GM21515 (cell line): ENCODE measurements at regions not wholly inside any gene's neighbourhood (a gene's known extent, or its start where the extent isn't known, plus 50 kb on each side); places are given as distances from the start of the nearest gene placed in this dataset.

Experiments used
- ATAC-seq: cut with Tn5 transposase; IDR thresholded peaks from one replicate; pipeline ENCODE4 v1.9.1; 2021; ENCODE audit not compliant: unreplicated experiment

DNA sequence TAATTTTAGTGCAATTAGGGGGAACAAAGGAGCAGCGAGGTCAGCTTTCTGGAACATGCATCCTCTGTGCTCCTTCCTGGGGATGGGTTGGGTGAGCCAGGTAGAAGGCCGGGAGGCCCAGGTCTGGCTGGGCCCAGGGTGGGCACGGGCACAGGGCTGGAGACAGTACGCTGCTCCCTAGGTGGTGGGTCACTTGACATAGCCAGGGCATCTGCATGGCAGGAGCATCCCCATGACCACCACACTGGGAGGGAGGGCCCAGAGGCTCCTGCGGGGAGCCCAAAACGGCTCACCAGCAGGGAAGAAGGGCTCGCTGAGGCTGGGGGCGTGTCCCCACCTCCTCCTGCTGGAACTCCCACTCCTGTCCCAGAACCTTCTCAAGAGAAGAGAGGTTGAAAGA lies 216.8 kb downstream of the NXNL2 start:
- ATAC-seq = no peak

DNA sequence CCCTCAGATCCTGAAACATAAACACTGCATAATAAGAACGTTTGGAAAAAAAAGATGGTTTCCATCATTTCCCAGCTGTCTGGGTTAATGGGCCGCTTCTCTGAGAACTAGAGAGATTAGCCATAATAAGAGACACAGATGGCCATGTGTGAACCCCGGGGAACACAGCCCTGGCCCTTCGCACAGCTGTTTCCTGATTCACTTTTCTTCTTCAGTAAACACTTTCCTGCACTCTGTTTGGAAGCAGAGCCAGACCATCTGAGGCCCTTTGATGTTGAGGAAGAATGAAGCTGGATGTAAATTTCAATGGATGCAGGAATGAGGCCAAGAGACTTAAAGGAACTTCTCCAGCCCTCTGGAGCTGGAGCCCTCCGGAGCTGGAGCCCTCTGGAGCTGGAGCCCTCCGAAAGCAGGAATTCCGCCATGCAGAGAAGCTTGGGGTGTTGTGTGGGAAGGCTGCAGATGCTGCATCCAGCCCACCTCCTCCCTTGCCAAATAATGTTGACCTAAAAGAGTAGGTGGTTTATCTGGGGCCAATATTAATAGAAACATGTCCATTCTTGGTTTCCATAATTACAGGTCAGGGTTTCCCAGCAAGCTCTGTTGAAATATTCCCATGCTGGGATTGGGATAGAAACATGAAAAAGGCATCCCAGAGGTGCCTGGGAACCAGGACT lies 218.9 kb downstream of the NXNL2 start:
- no peak for ATAC-seq

DNA sequence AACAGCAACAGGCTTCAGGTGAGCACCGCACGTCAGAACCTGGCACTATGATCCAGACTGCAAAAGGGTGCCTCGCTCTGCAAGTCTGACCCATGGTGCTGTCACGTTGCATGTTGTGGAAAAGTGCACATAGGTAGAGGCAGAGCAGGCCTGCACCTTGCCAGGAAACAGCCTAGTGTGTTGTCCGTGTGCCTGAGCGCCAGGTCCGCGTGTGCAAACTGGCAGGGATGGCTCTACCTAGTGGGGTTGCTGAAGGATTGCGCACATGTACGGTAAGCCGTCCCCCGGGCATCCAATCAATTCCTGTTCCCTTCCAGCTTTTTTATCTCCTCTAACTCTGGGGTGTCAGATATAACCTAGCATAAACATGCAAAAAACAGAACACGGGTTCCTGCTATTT lies 219.5 kb downstream of the NXNL2 start:
- no peak for ATAC-seq

DNA sequence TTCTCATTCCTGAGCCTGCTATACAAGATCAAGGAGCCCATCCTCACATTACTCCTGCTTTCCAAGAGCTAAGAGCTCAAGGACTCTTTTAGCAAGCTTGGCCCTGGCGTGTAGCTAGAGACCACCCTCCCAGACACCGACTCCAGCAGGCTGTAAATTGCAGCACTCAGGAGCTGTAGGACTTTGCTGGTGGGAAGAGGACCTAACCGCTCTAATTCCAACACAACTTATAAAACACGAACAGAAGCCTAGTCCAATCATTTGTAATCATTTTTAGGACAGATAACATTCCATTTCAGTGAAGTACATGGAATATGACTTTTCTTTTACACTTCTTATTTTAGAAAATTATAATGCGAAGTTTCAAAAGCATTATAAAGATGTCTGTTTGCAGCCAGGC lies 219.9 kb downstream of the NXNL2 start:
- ATAC-seq = no peak

DNA sequence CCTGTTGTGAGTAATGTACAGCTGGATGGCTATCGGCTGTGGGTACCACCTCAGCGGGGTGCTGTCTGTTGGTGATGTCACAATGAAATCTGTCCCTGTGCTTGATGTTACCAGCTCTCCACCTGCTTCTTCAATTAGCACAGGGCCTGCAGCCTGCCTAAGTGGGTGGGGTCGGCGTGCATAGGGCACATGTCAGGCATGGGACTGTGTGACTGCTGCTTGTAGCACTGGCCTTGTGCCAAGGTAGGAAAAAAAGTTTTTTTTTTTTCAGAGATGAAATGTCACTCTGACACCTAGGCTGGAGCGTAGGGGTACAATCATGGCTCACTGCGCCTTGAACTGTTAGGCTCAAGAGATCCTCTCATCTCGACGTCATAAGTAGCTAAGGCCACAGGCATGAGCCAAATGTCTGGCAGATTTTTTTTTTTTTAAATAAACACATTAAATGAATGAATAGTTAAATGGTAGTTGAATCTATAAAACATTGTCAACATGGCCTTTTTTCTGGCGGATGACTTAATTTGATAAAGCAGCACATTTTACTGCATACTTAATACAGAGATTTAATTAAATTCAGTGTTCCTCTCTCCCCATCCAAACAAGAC lies 222.5 kb downstream of the NXNL2 start:
- ATAC-seq = no peak

DNA sequence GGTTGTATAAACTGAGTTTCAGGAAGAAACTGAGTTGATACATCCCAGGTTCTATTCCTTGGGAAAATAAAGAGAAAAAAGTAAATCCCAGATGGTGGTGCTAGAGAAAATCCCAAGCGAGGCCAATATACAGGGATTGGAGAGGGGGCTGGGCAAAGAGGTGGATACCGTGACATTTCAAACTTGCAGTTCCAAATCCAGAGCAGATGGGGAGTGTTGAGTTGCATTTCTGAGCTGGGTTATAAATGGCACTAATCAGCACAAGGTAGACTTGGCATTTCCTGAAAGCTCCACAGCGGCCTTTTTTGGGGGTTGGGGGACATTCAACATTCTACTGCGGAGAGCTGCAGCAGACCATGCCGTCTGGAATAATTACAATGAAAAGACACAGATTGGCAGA lies 224.4 kb downstream of the NXNL2 start:
- no peak for ATAC-seq

DNA sequence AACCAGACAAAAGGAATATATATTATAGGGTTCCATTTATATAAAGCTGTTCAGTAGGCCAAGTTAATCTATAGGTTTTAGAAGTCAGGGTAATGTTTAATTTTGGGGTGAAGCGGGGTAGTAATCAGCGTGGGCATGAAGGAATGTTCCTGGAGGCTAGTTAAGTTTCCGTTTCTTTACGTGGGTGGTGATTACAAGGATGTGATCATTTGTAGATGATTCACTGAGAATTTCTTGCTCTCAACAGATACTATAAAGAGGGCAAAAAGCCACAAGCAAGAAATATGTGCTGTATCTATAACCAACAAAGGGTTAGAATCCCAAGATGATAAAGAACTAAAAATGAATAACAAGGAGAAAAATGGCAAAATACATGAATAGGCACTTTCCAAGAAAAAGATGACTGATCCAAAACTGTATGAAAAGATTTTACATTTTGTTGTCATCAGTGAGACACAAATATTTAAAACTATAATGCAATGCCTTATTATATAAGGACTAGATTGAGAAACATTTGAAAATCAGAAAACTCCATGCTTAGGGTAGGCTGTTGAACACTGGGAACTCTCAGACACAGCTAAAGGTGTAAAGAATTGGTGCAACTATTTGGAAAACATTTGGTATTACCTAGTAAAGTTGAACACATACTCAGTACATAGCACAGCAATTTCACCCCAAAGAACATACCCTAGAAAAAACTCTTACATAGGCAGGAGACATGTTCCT lies 224.3 kb upstream of the S1PR3 start:
- ATAC-seq = no peak

DNA sequence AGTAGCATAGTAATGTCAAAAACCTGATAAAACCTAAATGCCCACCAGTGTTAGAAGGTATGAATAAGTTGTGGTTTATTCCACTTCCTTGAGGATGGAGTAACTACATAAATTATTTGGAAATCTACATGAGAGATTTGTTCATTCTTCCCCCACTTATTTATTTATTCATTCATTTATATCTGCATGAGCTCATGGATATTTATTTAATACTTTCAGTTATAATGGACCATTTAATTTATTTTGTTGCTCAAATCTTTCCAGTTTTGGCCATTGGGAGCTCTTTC lies 223.8 kb upstream of the S1PR3 start:
- ATAC-seq = no peak

DNA sequence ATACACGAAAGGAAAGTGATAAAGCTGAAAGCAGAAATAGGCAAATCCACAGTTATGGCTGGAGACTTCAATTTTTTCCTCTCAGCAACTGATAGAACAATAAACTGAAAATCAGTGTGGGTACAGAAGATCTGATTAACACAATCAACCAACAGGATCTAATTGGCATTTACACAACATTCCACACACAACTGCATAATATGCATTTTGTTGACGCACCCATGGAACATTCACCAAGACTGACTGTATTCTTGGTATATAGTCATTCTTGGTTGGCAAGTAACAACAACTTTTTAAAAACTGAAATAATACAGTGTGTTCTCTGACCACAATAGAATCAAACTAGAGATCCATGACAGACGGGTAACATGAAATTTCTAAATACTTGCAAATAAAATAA lies 218.7 kb upstream of the S1PR3 start:
- no peak for ATAC-seq

DNA sequence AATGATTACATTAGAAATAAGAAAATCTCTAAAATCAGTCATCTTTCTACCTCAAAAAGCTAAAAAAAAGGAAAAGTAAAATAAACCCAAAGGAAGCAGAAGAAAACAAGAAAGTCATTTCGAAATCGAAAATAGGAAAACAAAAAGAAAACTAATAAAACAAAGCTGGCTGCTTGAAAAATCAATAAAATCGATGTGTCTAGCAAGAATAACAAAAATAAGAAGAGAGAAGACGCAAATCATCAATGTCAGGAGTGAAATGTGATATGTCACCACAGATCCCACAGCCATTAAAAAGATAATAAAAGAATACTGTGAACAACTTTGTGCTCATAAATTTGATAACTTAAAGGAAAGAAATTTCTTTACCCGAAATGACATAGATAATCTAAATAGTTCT lies 218.1 kb upstream of the S1PR3 start:
- ATAC-seq = no peak

DNA sequence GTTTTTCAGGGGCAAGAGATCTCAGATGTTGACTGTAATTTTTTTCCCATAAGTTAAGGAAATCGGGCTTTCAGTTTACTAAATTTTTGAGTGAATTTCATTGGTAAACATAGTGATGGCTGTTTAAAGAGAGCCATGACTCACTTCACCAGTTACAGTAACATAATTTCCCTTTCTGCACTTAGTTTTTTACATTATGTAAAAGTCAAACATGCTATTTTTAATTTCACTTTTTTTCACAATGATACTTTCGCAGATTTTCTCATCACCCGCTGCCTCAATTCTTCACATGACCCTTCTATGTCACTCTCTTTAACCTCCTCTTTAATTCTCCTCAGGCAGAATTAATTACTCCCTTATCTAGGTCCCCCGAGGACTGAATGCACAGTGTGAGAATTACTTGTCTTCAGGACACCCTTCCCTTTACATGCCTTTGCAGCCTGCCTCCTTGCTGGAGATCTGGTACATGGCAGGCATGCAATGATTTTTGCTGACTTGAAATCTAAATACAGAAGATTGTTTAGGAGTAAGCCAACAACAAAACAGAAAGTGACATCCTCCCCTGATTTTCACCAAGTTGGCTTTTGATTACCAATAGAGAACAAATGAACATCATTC lies 217.5 kb upstream of the S1PR3 start:
- no peak for ATAC-seq

DNA sequence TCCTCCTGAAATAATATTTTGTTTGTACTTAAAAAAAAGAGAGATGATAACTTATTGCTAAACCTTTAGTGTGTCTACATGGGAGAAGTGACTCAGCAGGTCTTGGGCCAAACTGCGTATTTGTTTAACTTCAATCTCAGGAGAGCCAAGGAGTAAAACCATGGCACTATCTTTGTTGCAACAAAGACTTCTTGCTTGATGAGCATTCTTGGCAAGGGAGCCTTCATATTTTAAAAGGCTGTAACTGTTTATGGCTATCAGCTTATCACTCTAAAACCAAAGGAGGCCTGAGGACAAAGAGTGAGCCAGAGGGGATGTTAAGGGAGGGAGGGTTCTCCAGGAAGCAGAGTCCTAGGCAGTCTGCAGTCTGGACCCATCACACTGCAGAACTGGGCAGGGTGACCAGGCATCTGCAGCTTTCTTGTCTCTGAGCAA lies 216.2 kb upstream of the S1PR3 start:
- no peak for ATAC-seq

DNA sequence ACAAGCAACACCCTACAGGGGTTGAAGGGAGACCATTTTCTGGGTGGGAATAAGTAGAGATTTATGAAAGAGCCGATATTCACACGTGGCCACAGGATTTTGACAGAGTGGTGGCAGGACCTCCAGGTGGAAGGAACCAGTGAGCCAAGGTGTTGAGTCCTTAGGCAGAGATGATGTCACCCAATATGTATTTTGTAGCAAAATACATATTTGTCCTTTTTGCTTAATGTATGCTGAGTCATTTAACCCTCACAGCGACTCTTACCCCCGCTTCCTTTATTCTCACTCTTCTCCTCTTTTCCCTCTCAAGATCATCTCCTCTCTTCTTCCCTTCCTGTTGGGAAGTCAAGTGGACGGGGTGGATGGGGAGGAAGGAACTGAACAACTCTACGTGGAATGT lies 215.7 kb upstream of the S1PR3 start:
- ATAC-seq = no peak

DNA sequence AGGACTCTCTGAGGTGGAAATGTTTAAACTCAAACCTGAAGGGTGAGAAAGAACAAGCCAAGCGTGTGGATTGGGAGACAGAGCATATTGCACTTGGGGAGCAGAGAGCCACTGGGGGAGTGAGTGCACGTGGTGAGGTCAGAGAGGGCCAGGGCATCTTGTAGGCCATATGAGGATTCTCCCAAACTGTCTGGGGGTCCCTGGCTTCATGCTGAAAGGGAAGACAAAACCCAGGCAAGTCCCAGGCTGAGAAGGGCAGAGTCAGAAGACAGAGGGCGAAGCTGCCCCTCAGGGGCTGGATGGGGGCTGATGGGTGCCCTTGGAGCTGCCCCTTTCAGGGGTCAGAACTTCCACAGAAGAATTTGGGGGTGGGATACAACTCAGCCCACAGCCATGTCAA lies 215.3 kb upstream of the S1PR3 start:
- no peak for ATAC-seq

DNA sequence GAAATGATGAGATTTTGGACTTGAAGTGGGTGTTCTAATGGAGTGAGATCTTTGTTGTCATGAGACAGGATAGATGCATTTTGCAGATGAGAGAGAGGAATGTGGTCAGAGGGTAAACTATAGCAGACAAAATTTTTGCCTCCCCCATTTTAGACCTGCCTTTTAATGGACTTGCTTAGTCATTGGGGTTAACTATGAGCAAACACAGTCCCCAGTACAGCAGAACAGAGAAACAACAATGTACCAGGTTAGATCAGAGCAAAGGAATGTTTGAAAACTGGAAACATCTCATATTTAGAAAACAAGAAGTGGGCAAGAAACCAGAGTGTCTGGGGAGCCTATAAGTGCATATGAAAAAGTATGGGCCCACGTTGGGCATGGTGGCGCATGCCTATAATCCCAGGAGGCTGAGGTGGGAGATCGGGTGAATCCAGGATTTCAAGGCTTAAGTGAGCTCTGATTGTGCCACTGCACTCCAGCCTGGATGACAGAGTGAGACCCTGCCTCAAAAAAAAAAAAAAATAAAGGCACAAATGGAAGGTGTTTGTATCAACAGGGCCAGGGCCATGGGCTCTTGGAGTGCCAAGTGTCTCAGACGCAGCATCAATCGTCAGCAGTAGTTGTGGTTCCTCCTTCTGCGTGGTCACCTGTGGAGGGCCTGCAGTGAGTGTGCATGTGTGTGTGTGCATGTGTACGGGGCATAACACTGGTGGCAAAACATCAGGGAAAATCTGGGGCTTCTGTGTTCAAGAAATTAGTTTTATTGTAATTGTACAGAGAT lies 214.4 kb upstream of the S1PR3 start:
- no peak for ATAC-seq

DNA sequence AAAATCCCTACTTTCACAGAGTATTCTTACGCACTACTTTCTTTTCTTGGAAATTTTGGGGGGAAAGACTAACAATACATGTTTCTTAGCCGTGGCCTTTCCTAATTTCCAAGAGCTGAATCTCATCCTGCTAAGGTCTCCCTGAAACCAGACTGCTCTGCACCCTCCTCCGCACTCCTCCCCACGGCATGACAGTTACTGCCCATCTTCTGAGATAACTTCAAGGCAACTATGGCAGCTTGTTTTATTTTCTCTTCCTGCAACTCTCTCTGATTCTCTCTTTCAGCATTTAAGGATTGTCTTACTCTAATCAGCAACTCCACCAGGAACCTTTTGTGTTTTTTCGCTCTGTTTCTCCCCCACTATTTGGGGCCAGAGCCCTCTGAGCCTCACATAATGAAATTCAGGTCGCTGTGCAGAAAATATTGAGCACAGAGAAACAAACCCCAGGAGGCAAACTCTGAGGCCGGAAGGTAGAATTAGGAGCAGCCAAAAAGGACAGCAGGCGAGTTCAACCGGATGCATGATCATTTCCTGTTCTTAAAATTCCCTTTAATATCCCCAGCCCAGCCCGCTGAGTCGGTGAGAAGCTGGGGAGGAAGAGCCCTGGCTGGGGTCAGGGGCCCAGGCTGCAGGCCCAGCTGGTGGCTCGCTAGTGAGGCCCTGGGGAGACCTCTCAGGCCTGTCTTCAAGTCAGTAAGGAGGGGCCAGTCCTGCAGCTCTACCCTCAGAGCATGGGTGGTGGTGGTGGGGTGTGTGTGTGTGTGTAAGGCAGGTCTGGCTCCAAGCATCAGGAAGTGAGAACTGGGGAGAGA lies 213.6 kb upstream of the S1PR3 start:
- ATAC-seq = no peak

DNA sequence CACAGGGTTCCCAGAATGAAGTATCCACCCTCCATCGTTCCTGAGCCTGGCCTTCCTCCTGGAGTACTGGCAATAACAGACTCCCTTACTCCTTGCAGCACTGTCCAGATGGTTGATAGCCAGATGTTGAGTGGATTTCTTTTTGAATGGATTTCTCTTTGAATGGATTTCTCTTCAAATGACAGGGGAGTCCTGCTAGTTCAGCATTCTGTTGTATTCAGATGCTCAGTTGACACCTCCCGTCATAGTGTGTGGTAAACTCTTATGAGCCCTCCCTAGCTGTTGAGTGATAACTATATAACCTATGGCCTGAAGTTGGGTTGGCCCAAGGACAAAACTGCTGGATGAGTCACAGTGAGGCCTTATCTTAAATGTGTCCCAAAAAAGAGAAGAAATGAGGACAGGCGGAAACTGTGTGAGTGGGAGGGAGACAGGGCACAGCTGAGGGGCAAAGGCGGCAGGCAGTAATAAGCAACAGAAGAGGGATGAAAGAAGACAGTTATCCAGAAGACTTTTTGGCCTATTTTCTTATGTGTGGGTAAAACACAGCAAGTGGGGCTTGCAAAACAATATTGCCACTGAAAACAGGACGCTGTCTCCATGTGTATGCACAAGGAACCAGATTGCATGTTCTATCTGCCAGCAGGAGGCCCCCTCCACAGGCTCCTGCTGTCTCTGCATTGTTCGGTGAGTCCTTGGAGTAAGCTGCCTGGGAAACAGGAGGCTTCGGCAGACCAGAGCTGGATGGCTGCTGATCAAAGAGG lies 209.5 kb upstream of the S1PR3 start:
- no peak for ATAC-seq

DNA sequence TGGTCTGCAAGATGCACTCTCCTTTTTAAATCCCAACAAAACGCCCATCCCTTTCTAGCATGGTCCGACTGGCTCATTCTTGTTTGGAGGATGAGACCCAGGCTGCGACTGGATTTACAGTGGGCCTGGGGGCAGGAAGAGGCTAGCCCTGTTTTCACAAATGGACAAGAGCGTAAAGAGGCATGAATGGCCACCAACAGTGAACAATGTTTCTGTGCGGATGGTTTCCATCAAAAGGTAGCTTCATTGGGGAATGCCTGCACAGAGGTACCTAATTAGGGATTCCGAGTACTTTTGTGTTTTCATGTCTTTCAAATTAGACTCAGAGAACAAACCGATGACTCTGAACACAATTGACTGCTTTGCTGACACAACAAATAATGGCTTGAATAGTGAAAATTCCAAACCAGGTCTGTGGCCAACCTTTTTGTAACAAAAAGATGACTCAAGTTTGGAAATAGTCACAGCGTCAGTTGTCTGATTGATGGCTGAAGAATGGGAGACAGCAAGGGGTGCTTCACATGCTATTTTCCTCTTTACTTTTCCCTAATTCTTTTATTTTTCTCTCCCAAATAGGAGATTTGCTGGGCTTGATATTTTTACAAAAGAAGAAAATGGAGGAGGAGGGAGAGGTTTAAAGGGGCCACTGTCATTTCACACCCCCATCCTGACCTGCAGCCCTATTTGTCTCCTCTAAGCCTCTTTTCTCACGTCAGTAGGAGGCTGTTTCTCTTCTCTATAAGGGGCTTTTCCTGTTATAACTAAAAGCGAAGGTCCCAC lies 208.1 kb upstream of the S1PR3 start:
- ATAC-seq = no peak

DNA sequence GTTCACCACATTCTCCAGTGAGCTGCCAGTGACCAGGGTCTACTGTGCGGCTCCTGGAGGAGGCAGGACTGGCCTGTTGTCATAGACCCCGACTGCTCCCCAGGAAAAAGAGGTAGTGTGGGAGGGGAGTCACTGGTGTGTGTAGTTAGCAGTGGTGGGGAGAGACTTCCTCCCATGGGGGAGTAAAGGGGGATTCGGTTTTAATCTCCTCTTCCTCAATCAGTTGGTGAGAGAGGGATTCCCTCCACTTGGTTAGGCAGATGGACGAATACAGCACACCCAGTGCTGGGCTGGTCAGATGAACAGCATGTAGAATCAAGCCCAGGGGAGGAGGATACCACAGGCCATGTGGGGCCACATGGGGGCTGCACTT lies 207.6 kb upstream of the S1PR3 start:
- no peak for ATAC-seq
